ENCODE measurements at regions not wholly inside any gene's neighbourhood (a gene's known extent, or its start where the extent isn't known, plus 50 kb on each side); places are given as distances from the start of the nearest gene placed in this dataset.
"Not testable (repeated sequence)": the region's sequence is repeated elsewhere in the genome, so short reads cannot be mapped to it uniquely, and the experiment has no call there.

DNA sequence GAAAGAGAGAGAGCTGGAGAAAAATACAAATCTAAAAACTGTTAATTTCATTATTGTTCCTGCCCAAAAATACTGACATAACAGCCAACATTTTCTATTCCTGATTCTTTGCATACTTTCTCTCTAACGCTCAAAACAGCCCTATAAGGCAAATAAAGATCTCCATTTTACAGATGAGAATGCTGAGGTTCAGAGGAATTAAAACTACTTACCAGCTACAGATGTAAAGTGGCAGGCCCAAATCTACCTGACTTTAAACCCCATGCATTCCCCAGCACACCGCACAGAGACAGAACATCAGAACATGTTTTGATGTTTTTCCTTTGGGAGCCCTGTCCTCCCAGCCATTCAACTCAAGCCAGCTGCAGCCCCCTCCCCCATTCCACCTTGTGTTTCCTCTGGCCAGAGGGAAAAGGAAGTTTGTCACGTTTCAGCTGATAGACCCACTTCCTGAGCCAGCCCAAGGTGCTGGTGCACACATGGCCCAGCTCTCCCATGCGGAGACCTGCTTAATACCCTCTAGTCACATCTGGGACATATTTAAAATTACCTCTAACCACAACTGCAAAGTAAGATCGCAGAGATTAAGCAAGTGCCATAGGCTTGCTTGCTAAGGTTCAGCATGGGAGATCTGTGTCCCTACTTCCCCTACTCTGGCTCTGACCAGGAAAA, 133.1 kb upstream of the NFIA start:
- no peak for DNase-seq

DNA sequence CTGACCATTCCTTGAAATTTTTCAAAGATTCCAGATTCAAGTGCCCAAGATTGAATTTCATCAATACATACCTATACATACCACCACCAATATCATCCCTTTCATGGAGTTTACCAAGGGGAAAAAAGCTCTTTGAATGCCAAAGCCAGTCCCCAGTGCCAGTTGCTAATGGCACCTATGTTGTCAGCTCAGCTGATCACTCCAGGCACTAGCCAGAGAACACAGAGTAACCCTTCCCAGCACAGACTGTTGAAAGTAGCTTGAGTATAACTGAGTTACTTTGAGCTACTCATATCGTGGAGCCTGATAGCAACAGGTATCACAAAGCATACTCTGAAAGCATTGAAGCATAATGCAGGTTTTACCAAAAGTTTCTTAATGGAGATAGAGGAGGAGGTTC, 133.9 kb upstream of the NFIA start:
- DNase-seq = no peak

DNA sequence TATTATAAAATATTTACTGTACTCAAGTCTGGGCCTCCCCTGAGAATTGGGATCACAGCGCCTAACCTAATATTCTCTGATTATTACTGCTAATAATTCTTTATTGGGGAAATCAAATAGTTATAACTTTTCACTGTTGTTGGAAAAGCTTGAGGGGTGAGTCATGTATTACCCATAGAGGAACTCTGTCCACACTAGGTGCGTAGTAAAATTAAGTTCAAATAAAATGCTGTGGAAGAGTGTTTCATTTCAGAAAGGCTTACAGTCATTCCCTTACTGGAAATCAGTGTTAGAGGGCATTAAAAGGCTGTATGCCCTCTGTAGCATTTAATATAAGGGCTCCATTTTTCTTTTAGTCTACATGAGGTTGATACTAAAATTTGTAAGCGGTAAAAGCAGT, 135.0 kb upstream of the NFIA start:
- no peak for DNase-seq

DNA sequence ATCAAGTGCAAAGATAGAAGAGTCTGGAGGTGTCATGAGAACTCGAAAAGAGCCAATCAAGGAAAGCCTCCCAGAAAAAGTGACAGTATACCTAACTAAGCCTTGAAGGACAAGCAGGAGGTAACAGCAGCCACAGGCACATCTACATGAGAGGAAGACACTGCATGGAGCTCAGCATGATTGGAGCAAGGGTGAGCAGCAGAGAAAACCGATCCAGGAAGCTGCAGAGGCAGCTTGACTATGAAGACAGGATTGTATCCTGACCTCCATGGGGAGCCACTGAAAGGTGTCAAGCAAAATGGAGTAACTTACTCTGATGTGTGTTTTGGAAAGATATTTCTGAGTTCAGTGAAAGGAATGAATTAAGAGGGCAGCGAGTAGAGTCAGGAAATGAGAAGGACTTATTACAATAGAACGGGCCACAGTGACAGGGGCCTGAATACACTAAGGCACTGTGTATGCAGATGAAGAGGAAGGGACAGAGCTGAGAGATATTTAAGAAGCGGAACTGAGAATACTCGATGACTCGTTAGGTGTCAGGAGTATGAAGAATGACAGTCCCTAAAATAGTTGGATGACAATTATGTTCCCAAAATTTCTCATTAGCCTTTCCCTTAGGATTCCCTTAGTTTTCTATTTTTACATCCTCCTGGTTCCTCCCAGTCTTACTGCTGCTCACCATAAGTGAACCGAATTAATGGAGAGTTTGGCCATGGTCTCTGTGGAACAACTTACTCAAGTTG, 139.3 kb upstream of the NFIA start:
- no peak for DNase-seq

DNA sequence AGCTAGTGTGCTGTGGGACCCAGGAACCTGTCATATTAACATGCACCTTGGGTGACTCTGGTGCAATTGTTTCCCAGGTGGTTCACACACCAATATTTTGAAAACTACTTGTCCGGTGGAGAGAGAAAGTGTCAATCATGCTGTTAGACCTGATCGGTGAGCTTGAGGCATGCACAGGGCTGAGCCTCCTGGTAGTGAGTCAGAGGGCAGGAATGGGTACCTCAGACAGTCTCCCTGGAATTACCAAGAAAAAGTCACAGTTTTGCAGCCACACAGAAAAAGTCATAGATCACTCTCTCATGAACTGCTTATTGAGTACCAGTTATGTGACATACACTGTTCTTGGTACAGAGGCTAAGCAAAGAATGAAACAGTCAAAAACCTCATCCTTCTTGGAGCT, 140.1 kb upstream of the NFIA start:
- no peak for DNase-seq

- not testable (repeated sequence) for DNase-seq
These were observed 141.7 kb upstream of the NFIA start for GRCh38 chr1:60940685-60941084.

DNA sequence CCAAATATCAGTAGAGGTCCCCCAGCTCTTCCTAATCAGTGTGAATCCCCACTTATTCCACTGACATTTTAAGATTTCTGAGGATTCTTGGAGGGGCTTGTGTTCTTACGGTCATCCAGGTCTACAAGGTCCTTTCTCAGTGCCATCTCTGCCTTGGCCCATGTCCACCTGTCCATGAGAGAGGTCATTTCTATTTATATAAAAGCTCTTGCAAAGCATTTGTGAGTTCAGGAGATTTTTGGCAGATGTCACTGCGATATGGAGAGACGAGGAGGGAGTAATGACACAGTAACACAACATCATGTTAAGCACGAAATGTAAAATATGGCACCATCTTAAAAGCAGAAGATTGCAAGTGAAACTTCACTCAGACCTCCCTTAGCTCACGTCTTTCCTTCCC, 144.6 kb upstream of the NFIA start:
- DNase-seq = no peak

GRCh38 chr1:60936591-60937342, 145.6 kb upstream of the NFIA start:
- DNase-seq = no peak

GRCh38 chr1:60936163-60936562, 146.2 kb upstream of the NFIA start:
- DNase-seq = no peak

DNA sequence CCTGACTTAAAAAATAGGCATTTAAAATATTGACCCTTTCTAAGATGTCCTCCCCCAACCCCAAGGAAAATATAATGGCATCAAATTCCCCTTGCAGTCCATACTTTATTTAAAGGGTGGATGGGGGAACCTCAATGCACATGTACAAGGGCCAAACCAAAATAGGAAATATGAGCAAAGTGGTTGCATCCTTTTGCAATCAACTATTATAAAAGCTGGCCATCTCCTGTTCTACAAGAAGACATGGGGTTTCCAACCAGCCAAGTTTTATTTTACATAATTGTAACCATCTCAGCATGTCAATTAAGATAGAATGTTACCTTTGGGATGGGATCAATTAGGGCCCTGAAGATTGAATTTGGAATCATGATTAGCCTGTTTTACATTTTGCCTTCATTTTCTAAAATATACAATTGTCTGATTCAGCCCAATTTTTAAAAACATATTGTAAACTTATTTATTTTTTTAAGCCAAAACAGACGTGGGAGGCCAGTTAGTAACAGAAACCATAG, 146.7 kb upstream of the NFIA start:
- DNase-seq = no peak

DNA sequence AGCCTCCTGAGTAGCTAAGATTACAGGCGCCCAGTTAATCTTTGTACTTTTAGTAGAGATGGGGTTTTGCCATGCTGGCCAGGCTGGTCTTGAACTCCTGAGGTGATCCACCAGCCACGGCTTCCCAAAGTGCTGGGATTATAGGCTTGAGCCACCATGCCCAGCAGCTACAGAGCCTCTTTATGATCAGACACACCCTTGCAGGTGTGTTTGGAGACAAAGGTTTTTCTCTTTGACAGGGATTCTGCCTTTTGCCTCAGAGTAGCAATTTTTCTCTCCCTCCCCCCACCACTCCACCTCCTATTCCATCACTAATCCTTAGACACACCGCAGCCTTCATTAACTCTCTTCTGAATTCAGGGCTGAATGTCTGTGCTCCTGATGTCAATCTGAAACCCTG, 152.2 kb upstream of the NFIA start:
- DNase-seq = no peak

GRCh38 chr1:60924964-60925798, 157.2 kb upstream of the NFIA start:
- no peak for DNase-seq

GRCh38 chr1:60924165-60924564, 158.2 kb upstream of the NFIA start:
- DNase-seq = no peak

- DNase-seq = no peak
These were observed 158.8 kb upstream of the NFIA start for GRCh38 chr1:60923389-60924087.

DNA sequence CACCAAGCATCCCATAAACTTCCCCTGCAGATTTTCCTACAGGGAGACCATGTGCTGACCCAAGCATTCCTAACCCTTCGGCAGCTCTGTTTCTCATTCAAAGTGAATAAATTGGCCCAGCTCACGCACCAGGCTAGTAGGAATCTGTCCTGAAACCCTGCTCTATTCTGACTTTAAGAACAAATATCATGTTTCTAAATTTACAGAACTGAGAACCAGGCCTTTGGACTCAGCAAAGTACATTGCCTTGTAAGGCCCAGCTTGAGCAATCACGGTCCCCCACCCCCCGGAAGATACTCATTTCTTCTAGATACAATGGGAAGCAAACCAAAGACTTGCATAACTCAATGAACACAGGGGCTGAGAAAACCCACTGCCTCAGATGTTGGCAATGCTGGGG, 160.1 kb upstream of the NFIA start:
- DNase-seq = no peak

GRCh38 chr1:60921175-60921574, 161.2 kb upstream of the NFIA start:
- peak; percentile 97 for DNase-seq

- DNase-seq = peak; percentile 96
These were observed 161.8 kb upstream of the NFIA start for GRCh38 chr1:60920561-60920960.

- DNase-seq = no peak
These were observed 163.5 kb upstream of the NFIA start for GRCh38 chr1:60918867-60919266.

DNA sequence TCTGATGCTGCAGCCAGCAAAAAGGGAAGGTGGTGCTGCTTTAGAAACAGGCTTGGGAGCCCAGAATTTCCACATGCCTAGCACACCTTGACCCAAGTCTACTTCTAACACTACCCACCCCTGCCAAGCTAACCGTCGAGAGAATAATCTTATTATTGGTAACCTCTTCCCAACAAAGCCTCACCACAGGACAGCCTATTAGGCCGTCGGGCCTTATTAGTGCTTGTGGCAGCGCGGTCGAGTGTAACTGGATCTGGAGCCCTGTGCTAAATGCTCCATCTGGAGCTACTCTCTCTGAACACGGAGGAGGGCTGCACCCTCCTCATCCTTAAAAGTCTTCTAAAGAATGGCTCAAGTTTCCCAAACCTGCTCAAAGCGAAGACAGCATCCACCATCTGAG, 165.5 kb upstream of the NFIA start:
- peak; percentile 98 for DNase-seq

DNA sequence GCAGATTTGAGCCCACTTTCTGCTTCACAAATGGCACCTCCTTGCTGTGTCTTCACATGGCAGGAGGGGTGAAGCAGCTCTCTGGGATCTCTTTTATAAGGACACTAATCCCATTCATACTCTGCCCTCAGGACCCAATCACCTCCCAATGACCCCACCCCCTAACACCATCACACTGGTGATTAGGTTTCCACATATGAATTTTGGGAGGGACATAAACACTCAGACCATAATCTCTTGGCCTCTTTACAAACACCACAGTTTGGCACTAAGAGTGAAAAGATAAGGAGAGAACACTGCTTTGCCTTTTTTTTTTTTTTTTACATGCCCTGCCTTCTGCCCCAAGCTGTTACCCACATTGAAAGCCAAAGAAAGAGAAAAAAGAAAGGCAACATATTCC, 166.2 kb upstream of the NFIA start:
- DNase-seq = peak; percentile 49

DNA sequence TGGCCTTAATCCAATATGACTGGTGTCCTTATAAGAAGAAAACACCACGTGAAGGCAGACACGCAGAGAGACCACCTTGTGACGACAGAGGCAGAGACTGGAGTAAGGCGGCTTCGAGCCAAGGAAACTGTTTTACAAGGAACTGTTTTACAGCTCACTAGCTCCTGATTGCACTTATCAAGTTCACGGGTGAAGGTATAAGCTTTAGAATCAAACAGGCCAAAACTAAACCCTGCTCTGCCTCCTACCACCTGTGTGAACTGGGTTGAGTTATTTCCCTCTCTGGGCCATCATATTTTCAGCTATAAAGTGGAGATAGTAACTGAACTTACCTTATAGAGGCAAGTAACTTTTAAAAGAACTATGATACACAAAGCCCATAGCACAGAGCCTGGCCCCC, 166.9 kb upstream of the NFIA start:
- peak; percentile 88 for DNase-seq

DNA sequence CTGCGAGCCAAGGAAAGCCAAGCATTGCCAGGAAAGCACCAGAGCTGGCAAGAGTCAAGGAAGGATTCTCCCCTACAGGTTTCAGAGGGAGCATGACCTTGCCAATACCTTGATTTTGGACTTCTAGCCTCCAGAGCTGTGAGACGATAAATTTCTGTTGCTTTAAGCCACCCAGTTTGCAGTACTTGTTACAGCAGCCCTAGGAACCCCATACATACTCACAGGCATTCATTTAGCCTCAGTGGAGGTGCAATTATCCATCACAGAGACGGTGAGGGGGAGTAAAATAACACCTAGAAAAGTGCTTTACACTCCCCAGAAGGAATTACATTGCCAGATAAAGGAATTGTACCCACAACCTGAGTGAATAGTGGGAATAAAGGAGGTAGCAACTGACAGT, 167.4 kb upstream of the NFIA start:
- DNase-seq = no peak

All from NCI-H82 (cell line).